Caco-2 (cell line): ENCODE measurements at regions not wholly inside any gene's neighbourhood (a gene's known extent, or its start where the extent isn't known, plus 50 kb on each side); places are given as distances from the start of the nearest gene placed in this dataset.

ENCODE experiments used
- BruUV-seq: library from RNA; stranded (reverse); fragments of 400-500 nt; replicated peaks from 2 replicates; lab custom pipeline; 2021; lab: Mats Ljungman, UMichigan
- CTCF ChIA-PET: fragments of 300-600 bp; sonication (Branson Sonifier 250); formaldehyde crosslinking; loops from one replicate; lab custom pipeline; 2022; ENCODE audit warnings: antibody characterized with exemption; lab: Charles Lee
- POLR2A ChIA-PET: fragments of 300-600 bp; sonication (Branson Sonifier 250); formaldehyde crosslinking; loops from one replicate; lab custom pipeline; 2022; ENCODE audit warnings: antibody characterized with exemption; lab: Charles Lee
- DNase-seq, 2 experiments: peaks; one replicate each; pipeline versions ENCODE4 v3.0.0 to v3.0.0-alpha.2; 2020 to 2022
- H3K27me3 ChIP-seq: replicated peaks from 2 replicates; pipeline ENCODE4 v1.6.0; 2011; ENCODE audit warnings: low read length; ENCODE audit not compliant: control insufficient read depth, insufficient read depth
- H3K36me3 ChIP-seq: 2 replicates; pipeline ENCODE4 v1.5.1; 2011; ENCODE audit warnings: low read length; ENCODE audit not compliant: control insufficient read depth, insufficient read depth
- H3K4me1 ChIP-seq: fragments of 250-450 bp; sonication (Bioruptor Pico); 2 replicates; pipeline ENCODE4 v1.5.1; 2020; ENCODE audit warnings: mild to moderate bottlenecking
- H3K4me3 ChIP-seq: 2 replicates; pipeline ENCODE4 v1.5.1; 2011; ENCODE audit warnings: low read depth, mild to moderate bottlenecking, control low read depth, low read length
- H3K9me3 ChIP-seq: fragments of 250-450 bp; sonication (Bioruptor Pico); 2 replicates; pipeline ENCODE4 v1.5.1; 2020; ENCODE audit warnings: mild to moderate bottlenecking, moderate library complexity
- H3K27ac Mint-ChIP-seq: one replicate; pipeline ENCODE4 v1.8.0; 2022; ENCODE audit warnings: mixed read lengths; ENCODE audit not compliant: unreplicated experiment
- H3K27me3 Mint-ChIP-seq: one replicate; pipeline ENCODE4 v1.8.0; 2022; ENCODE audit warnings: mixed read lengths; ENCODE audit not compliant: insufficient read depth, unreplicated experiment
- H3K36me3 Mint-ChIP-seq: one replicate; pipeline ENCODE4 v1.8.0; 2022; ENCODE audit warnings: mild to moderate bottlenecking, mixed read lengths; ENCODE audit not compliant: insufficient read depth, unreplicated experiment
- H3K4me1 Mint-ChIP-seq: one replicate; pipeline ENCODE4 v1.8.0; 2022; ENCODE audit warnings: low read depth, mixed read lengths; ENCODE audit not compliant: unreplicated experiment
- H3K4me3 Mint-ChIP-seq: one replicate; pipeline ENCODE4 v1.8.0; 2022; ENCODE audit warnings: mild to moderate bottlenecking, moderate library complexity, mixed read lengths; ENCODE audit not compliant: unreplicated experiment
- H3K9me3 Mint-ChIP-seq: one replicate; pipeline ENCODE4 v1.8.0; 2022; ENCODE audit warnings: mixed read lengths; ENCODE audit not compliant: unreplicated experiment
- CTCF ChIP-seq, 2 experiments: fragments of 200-600 bp in 1 of 2; IDR thresholded peaks; 1 replicate in 1 of 2; 2 replicates in 1 of 2; pipeline versions ENCODE4 v1.5.1 to v1.8.0; 2011 to 2022; ENCODE audit warnings: antibody characterized with exemption in 1 of 2, control low read depth in 1 of 2, inconsistent platforms in 1 of 2, low read depth in 1 of 2, low read length in 1 of 2, mild to moderate bottlenecking in 1 of 2, moderate library complexity in 1 of 2; ENCODE audit not compliant: insufficient read depth in 1 of 2, severe bottlenecking in 1 of 2, unreplicated experiment in 1 of 2
- intact Hi-C: fragments of 100-400 bp; cut with micrococcal nuclease; formaldehyde crosslinking; loops from one replicate; pipeline ENCODE4 v1.10.0; 2022; ENCODE audit not compliant: unreplicated experiment

DNA sequence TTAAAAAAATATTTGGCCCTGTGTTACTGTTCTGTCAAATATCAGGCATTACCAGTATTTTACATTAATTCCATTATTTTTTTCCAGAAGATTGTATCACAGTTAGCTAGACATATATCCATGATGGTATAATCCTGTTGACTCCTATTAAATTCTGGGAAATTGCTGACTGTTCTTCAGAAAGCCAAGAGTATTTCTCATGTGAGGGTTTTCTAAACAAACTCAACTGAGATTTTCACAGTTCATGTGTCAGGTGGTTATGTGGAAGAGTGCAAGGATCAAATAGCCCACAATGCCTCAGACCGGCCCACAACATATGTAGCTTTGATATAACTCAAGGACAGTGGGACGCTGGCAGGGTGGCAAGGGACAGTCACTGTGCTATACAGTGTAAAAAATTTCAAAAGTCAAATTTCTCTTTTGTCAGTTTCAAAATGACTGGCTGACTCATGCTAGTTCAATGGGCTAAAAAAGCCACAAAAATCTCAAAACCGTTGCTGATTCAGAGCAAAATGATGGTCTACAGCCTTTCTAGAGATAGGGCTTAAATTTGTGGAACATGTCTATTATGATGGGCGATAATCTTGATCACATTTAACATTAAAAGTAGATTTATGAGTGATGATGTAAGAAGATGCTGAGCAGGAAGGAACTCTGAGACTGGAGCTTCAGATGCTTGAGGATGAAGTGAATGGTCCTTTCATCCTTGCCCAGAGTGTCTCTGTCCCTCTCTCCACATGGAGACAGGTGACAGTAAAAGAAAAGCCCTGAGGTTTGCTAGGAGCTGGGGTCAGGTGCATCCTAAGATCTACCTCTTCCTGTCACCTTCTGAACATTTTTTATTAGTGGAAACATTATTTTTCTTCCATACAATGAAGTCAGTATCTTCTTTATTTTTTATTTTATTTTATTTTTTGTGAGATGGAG lies 175.8 kb upstream of the PIEZO2 start:
- TF ChIP-seq CTCF (IDR thresholded peaks at IDR 0.05; ENCODE audit: insufficient read depth in 1 of 2, low read depth in 1 of 2, low read length in 1 of 2, severe bottlenecking in 1 of 2, unreplicated experiment in 1 of 2) = no peak
- no TSS peak for BruUV-seq
- no peak for DNase-seq
- H3K4me1 ChIP-seq = peaks cover 11% of the 10 kb centered on the region
- H3K4me1 Mint-ChIP-seq = peaks cover 9% of the 10 kb centered on the region
- no peak overlapping the region for H3K4me3 ChIP-seq
- CTCF ChIA-PET = no interaction called here
- no peaks in the 10 kb centered on the region for H3K27me3 ChIP-seq
- POLR2A ChIA-PET = no interaction called here
- H3K4me3 Mint-ChIP-seq = no peak overlapping the region
- intact Hi-C loops = no loop called here
- H3K36me3 ChIP-seq = no peaks in the 10 kb centered on the region
- no peaks in the 10 kb centered on the region for H3K9me3 ChIP-seq
- H3K27ac Mint-ChIP-seq = no peak overlapping the region
- no peaks in the 10 kb centered on the region for H3K36me3 Mint-ChIP-seq
- no peaks in the 10 kb centered on the region for H3K27me3 Mint-ChIP-seq
- H3K9me3 Mint-ChIP-seq = peaks cover 10% of the 10 kb centered on the region

GRCh38 chr18:11324510-11324909 lies 175.1 kb upstream of the PIEZO2 start:
- no peaks in the 10 kb centered on the region for H3K36me3 Mint-ChIP-seq
- peaks cover 9% of the 10 kb centered on the region for H3K4me1 Mint-ChIP-seq
- ChIA-PET POLR2A (no interaction called here), CTCF (no interaction called here)
- peaks cover 11% of the 10 kb centered on the region for H3K4me1 ChIP-seq
- no TSS peak for BruUV-seq
- H3K4me3 ChIP-seq = no peak overlapping the region
- H3K27ac Mint-ChIP-seq = no peak overlapping the region
- no peak for DNase-seq
- TF ChIP-seq CTCF (IDR thresholded peaks at IDR 0.05; ENCODE audit: insufficient read depth in 1 of 2, low read depth in 1 of 2, low read length in 1 of 2, severe bottlenecking in 1 of 2, unreplicated experiment in 1 of 2) = no peak
- no peaks in the 10 kb centered on the region for H3K9me3 ChIP-seq
- no peak overlapping the region for H3K4me3 Mint-ChIP-seq
- no peaks in the 10 kb centered on the region for H3K36me3 ChIP-seq
- no peaks in the 10 kb centered on the region for H3K27me3 ChIP-seq
- H3K9me3 Mint-ChIP-seq = peaks cover 10% of the 10 kb centered on the region
- H3K27me3 Mint-ChIP-seq = no peaks in the 10 kb centered on the region
- intact Hi-C loops = no loop called here

DNA sequence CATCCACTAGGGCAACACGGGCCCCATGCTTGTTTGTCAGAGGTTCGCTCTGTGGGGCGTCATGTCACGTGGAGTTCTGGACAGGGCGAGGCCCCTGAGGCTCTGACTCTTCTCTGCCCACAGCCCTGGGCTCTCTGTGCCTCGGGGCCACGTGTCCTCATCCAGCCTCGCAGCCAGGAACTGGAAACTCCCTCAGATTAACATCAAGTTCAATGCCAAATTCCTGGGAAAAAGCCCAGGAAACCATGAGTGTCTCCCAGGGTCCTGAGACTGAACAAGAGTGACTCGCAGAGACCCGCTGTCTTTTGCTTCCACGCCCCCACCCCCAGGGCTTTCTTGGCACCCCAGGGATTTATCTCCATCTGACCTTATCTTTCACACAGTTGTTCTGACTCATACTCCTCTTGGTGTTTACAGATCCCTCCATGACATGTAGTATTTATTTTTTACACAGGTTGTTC lies 174.0 kb upstream of the PIEZO2 start:
- Mint-ChIP-seq H3K36me3 (no peaks in the 10 kb centered on the region), H3K9me3 (peaks cover 10% of the 10 kb centered on the region), H3K4me1 (peaks cover 9% of the 10 kb centered on the region), H3K27ac (no peak overlapping the region), H3K4me3 (no peak overlapping the region), H3K27me3 (no peaks in the 10 kb centered on the region)
- TF ChIP-seq CTCF (IDR thresholded peaks at IDR 0.05; ENCODE audit: insufficient read depth in 1 of 2, low read depth in 1 of 2, low read length in 1 of 2, severe bottlenecking in 1 of 2, unreplicated experiment in 1 of 2) = no peak
- H3K36me3 ChIP-seq = no peaks in the 10 kb centered on the region
- ChIA-PET POLR2A (no interaction called here), CTCF (no interaction called here)
- no peaks in the 10 kb centered on the region for H3K27me3 ChIP-seq
- no peak overlapping the region for H3K4me3 ChIP-seq
- peaks cover 11% of the 10 kb centered on the region for H3K4me1 ChIP-seq
- H3K9me3 ChIP-seq = no peaks in the 10 kb centered on the region
- no TSS peak for BruUV-seq
- peak; percentile 27 to 46 for DNase-seq
- intact Hi-C loops = no loop called here
